GM23338 (cell line): ENCODE measurements at regions not wholly inside any gene's neighbourhood (a gene's known extent, or its start where the extent isn't known, plus 50 kb on each side); places are given as distances from the start of the nearest gene placed in this dataset.
A peak's percentile ranks its signal among the peaks of the same experiment; 100 is the strongest.

Experiments used
- ATAC-seq: fragments of 200-7000 bp; cut with Tn5 transposase; 3 replicates; pipeline ENCODE4 v1.9.1; 2020
- DNase-seq: peaks from one replicate; pipeline ENCODE4 v3.0.0-alpha.2; 2015; ENCODE audit warnings: low spot score
- H2AFZ ChIP-seq: fragments of 200-600 bp; sonication (generic); 2 replicates; pipeline ENCODE4 v1.8.0; 2016; ENCODE audit warnings: antibody characterized with exemption, mild to moderate bottlenecking, moderate library complexity
- H3F3A ChIP-seq: fragments of 200-600 bp; sonication (generic); replicated peaks from 2 replicates; pipeline ENCODE4 v1.8.0; 2017; ENCODE audit warnings: antibody characterized with exemption, mixed run types, low read depth
- H3K27ac ChIP-seq: fragments of 200-600 bp; sonication (generic); 2 replicates; pipeline ENCODE4 v1.6.1; 2016; ENCODE audit warnings: low read depth
- H3K27me3 ChIP-seq: fragments of 200-600 bp; sonication (generic); 2 replicates; pipeline ENCODE4 v1.8.0; 2016; ENCODE audit warnings: mild to moderate bottlenecking, mixed run types, moderate library complexity; ENCODE audit not compliant: insufficient read depth
- H3K36me3 ChIP-seq: fragments of 200-600 bp; sonication (generic); 2 replicates; pipeline ENCODE4 v1.8.0; 2016; ENCODE audit warnings: mild to moderate bottlenecking; ENCODE audit not compliant: insufficient read depth
- H3K4me1 ChIP-seq: fragments of 200-600 bp; sonication (generic); 2 replicates; pipeline ENCODE4 v1.8.0; 2016; ENCODE audit warnings: mild to moderate bottlenecking, moderate library complexity; ENCODE audit not compliant: insufficient read depth
- H3K4me2 ChIP-seq: fragments of 200-600 bp; sonication (generic); 2 replicates; pipeline ENCODE4 v1.7.1; 2017; ENCODE audit warnings: mixed run types
- H3K4me3 ChIP-seq: fragments of 200-600 bp; sonication (generic); 2 replicates; pipeline ENCODE4 v1.6.1; 2016; ENCODE audit warnings: mixed run types
- H3K79me2 ChIP-seq: fragments of 200-600 bp; sonication (generic); replicated peaks from 2 replicates; pipeline ENCODE4 v1.8.0; 2017; ENCODE audit warnings: mild to moderate bottlenecking; ENCODE audit not compliant: insufficient read depth
- H3K9me2 ChIP-seq: fragments of 200-600 bp; sonication (generic); 2 replicates; pipeline ENCODE4 v1.8.0; 2017; ENCODE audit not compliant: insufficient read depth
- H4K20me1 ChIP-seq: fragments of 200-600 bp; sonication (generic); replicated peaks from 2 replicates; pipeline ENCODE4 v1.8.0; 2017; ENCODE audit warnings: mild to moderate bottlenecking; ENCODE audit not compliant: insufficient read depth
- H3K27ac Mint-ChIP-seq: 2 replicates; pipeline ENCODE4 v1.8.0; 2020; ENCODE audit warnings: inconsistent platforms, mild to moderate bottlenecking, moderate library complexity, mixed read lengths
- H3K27me3 Mint-ChIP-seq: 3 replicates; pipeline ENCODE4 v1.8.0; 2022; ENCODE audit warnings: low read depth, mild to moderate bottlenecking, moderate library complexity, mixed read lengths, inconsistent platforms; ENCODE audit not compliant: insufficient read depth, poor library complexity
- H3K36me3 Mint-ChIP-seq: 3 replicates; pipeline ENCODE4 v1.8.0; 2021; ENCODE audit warnings: low read depth, mild to moderate bottlenecking, inconsistent platforms, moderate library complexity, mixed read lengths
- H3K4me1 Mint-ChIP-seq: 3 replicates; pipeline ENCODE4 v1.8.0; 2020; ENCODE audit warnings: mild to moderate bottlenecking, inconsistent platforms, mixed read lengths
- H3K4me3 Mint-ChIP-seq: 3 replicates; pipeline ENCODE4 v1.8.0; 2021; ENCODE audit warnings: moderate library complexity, mild to moderate bottlenecking, inconsistent platforms, mixed read lengths
- H3K9me3 Mint-ChIP-seq: 3 replicates; pipeline ENCODE4 v1.8.0; 2020; ENCODE audit warnings: moderate library complexity, mild to moderate bottlenecking, inconsistent platforms, mixed read lengths
- CREB1 ChIP-seq: fragments of 250-450 bp; sonication (Bioruptor Pico); IDR thresholded peaks from 2 replicates; pipeline ENCODE4 v1.5.0; 2020; ENCODE audit warnings: low read depth, mild to moderate bottlenecking, moderate library complexity
- EZH2 ChIP-seq: fragments of 200-600 bp; sonication (generic); IDR thresholded peaks from one replicate; pipeline ENCODE4 v1.8.0; 2017; ENCODE audit warnings: antibody characterized with exemption, mild to moderate bottlenecking, low read depth; ENCODE audit not compliant: unreplicated experiment
- EZH2phosphoT487 ChIP-seq: fragments of 200-600 bp; sonication (generic); IDR thresholded peaks from one replicate; pipeline ENCODE4 v1.8.1; 2018; ENCODE audit warnings: antibody characterized with exemption; ENCODE audit not compliant: unreplicated experiment
- JUNB ChIP-seq: IDR thresholded peaks from one replicate; pipeline ENCODE4 v1.6.1; 2016; ENCODE audit warnings: antibody characterized with exemption; ENCODE audit not compliant: unreplicated experiment
- NANOG ChIP-seq: IDR thresholded peaks from 2 replicates; pipeline ENCODE4 v1.6.1; 2016; ENCODE audit warnings: antibody characterized with exemption, borderline replicate concordance
- POLR2AphosphoS5 ChIP-seq: IDR thresholded peaks from 2 replicates; pipeline ENCODE4 v1.6.1; 2016; ENCODE audit warnings: antibody characterized with exemption, low read depth
- STAT1 ChIP-seq: IDR thresholded peaks from one replicate; pipeline ENCODE4 v1.6.1; 2016; ENCODE audit warnings: antibody characterized with exemption; ENCODE audit not compliant: unreplicated experiment
- ZNF114 ChIP-seq: fragments of 250-450 bp; sonication (Bioruptor Pico); IDR thresholded peaks from 2 replicates; pipeline ENCODE4 v1.5.0; 2020; ENCODE audit warnings: mild to moderate bottlenecking, moderate library complexity
- ZNF331 ChIP-seq: fragments of 250-450 bp; sonication (Bioruptor Pico); IDR thresholded peaks from 2 replicates; pipeline ENCODE4 v1.5.0; 2020; ENCODE audit warnings: low read depth, mild to moderate bottlenecking, moderate library complexity
- TF ChIP-seq, protein P1 (sequence below): IDR thresholded peaks from 2 replicates; pipeline ENCODE4 v1.6.1; 2016; ENCODE audit warnings: antibody characterized with exemption
- TF ChIP-seq, protein P2 (sequence below): fragments of 250-450 bp; sonication (Bioruptor Pico); IDR thresholded peaks from 2 replicates; pipeline ENCODE4 v1.5.0; 2020; ENCODE audit warnings: mild to moderate bottlenecking, moderate library complexity
- TF ChIP-seq, protein P3 (sequence below): IDR thresholded peaks from one replicate; pipeline ENCODE4 v1.6.1; 2018; ENCODE audit warnings: antibody characterized with exemption; ENCODE audit not compliant: unreplicated experiment
- TF ChIP-seq, protein P4 (sequence below), 2 experiments: fragments of 200-600 bp in 1 of 2; sonication (generic) in 1 of 2; conservative IDR thresholded peaks; 2 replicates each; pipeline versions ENCODE4 v1.5.1 to v1.6.1; 2016 to 2017; ENCODE audit warnings: antibody characterized with exemption in 2 of 2, low read depth in 2 of 2, mild to moderate bottlenecking in 2 of 2, moderate library complexity in 1 of 2

DNA sequence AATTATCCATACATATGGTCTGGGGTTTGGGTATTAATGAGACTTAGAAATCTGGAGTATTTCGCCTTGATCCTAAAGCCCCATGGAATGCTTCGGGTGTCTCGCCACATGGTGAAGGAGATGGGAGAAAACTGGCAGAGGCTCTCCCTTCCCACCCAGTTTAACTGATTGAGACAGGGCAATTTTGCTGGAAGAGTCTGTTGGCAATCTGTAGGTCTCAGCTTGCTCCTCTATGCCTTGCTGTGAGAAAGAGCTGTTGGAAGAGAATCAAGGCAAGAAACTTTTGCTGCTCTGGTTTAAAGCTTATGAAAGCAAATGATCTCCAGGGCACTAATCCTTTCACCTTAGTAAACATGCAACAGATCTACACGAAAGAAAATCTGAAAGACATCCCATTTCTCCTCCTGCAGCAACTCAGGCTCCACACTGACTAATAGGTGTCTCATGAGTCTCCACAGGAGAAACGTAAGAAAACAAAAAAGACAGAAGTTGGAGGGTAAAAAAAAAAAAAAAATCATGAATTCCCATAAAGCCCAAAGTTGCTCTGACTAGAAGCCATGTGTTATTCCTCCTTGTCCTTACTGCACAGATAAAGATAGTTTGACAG is 369.9 kb downstream of the EFNA5 start:
- no peak overlapping the region for H3K4me3 Mint-ChIP-seq
- no peak overlapping the region for H3K27ac Mint-ChIP-seq
- Histone ChIP-seq H4K20me1 (no peaks in the 10 kb centered on the region), H3K4me1 (peaks cover 7% of the 10 kb centered on the region; the same call in 1 of the 2 replicates), H2AFZ (peak overlapping the region; percentile 66; the same call in 1 of the 2 replicates), H3K9me2 (peaks cover 4% of the 10 kb centered on the region; the same call in 1 of the 2 replicates), H3K27me3 (no peaks in the 10 kb centered on the region), H3K36me3 (no peaks in the 10 kb centered on the region), H3K79me2 (no peaks in the 10 kb centered on the region), H3K27ac (no peak overlapping the region), H3K4me2 (no peak overlapping the region), H3F3A (no peaks in the 10 kb centered on the region), H3K4me3 (no peak overlapping the region)
- H3K4me1 Mint-ChIP-seq = peaks cover 14% of the 10 kb centered on the region; the same call in 2 of the 3 replicates
- peaks cover 2% of the 10 kb centered on the region for H3K27me3 Mint-ChIP-seq
- DNase-seq (no peak), ATAC-seq (no peak)
- H3K36me3 Mint-ChIP-seq = no peaks in the 10 kb centered on the region
- TF ChIP-seq, protein P1, sequence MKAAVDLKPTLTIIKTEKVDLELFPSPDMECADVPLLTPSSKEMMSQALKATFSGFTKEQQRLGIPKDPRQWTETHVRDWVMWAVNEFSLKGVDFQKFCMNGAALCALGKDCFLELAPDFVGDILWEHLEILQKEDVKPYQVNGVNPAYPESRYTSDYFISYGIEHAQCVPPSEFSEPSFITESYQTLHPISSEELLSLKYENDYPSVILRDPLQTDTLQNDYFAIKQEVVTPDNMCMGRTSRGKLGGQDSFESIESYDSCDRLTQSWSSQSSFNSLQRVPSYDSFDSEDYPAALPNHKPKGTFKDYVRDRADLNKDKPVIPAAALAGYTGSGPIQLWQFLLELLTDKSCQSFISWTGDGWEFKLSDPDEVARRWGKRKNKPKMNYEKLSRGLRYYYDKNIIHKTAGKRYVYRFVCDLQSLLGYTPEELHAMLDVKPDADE = no peak
- TF ChIP-seq POLR2AphosphoS5 (no peak), EZH2 (no peak), EZH2phosphoT487 (no peak), ZNF114 (no peak), JUNB (no peak), NANOG (no peak), CREB1 (CRISPR knock-in tag) (no peak), ZNF331 (CRISPR knock-in tag) (no peak), STAT1 (no peak)
- TF ChIP-seq, protein P2, sequence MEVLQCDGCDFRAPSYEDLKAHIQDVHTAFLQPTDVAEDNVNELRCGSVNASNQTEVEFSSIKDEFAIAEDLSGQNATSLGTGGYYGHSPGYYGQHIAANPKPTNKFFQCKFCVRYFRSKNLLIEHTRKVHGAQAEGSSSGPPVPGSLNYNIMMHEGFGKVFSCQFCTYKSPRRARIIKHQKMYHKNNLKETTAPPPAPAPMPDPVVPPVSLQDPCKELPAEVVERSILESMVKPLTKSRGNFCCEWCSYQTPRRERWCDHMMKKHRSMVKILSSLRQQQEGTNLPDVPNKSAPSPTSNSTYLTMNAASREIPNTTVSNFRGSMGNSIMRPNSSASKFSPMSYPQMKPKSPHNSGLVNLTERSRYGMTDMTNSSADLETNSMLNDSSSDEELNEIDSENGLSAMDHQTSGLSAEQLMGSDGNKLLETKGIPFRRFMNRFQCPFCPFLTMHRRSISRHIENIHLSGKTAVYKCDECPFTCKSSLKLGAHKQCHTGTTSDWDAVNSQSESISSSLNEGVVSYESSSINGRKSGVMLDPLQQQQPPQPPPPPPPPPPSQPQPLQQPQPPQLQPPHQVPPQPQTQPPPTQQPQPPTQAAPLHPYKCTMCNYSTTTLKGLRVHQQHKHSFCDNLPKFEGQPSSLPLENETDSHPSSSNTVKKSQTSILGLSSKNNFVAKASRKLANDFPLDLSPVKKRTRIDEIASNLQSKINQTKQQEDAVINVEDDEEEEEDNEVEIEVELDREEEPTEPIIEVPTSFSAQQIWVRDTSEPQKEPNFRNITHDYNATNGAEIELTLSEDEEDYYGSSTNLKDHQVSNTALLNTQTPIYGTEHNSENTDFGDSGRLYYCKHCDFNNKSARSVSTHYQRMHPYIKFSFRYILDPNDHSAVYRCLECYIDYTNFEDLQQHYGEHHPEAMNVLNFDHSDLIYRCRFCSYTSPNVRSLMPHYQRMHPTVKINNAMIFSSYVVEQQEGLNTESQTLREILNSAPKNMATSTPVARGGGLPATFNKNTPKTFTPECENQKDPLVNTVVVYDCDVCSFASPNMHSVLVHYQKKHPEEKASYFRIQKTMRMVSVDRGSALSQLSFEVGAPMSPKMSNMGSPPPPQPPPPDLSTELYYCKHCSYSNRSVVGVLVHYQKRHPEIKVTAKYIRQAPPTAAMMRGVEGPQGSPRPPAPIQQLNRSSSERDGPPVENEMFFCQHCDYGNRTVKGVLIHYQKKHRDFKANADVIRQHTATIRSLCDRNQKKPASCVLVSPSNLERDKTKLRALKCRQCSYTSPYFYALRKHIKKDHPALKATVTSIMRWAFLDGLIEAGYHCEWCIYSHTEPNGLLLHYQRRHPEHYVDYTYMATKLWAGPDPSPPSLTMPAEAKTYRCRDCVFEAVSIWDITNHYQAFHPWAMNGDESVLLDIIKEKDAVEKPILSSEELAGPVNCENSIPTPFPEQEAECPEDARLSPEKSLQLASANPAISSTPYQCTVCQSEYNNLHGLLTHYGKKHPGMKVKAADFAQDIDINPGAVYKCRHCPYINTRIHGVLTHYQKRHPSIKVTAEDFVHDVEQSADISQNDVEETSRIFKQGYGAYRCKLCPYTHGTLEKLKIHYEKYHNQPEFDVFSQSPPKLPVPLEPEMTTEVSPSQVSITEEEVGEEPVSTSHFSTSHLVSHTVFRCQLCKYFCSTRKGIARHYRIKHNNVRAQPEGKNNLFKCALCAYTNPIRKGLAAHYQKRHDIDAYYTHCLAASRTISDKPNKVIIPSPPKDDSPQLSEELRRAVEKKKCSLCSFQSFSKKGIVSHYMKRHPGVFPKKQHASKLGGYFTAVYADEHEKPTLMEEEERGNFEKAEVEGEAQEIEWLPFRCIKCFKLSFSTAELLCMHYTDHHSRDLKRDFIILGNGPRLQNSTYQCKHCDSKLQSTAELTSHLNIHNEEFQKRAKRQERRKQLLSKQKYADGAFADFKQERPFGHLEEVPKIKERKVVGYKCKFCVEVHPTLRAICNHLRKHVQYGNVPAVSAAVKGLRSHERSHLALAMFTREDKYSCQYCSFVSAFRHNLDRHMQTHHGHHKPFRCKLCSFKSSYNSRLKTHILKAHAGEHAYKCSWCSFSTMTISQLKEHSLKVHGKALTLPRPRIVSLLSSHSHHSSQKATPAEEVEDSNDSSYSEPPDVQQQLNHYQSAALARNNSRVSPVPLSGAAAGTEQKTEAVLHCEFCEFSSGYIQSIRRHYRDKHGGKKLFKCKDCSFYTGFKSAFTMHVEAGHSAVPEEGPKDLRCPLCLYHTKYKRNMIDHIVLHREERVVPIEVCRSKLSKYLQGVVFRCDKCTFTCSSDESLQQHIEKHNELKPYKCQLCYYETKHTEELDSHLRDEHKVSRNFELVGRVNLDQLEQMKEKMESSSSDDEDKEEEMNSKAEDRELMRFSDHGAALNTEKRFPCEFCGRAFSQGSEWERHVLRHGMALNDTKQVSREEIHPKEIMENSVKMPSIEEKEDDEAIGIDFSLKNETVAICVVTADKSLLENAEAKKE (CRISPR knock-in tag) = no peak
- TF ChIP-seq, protein P3, sequence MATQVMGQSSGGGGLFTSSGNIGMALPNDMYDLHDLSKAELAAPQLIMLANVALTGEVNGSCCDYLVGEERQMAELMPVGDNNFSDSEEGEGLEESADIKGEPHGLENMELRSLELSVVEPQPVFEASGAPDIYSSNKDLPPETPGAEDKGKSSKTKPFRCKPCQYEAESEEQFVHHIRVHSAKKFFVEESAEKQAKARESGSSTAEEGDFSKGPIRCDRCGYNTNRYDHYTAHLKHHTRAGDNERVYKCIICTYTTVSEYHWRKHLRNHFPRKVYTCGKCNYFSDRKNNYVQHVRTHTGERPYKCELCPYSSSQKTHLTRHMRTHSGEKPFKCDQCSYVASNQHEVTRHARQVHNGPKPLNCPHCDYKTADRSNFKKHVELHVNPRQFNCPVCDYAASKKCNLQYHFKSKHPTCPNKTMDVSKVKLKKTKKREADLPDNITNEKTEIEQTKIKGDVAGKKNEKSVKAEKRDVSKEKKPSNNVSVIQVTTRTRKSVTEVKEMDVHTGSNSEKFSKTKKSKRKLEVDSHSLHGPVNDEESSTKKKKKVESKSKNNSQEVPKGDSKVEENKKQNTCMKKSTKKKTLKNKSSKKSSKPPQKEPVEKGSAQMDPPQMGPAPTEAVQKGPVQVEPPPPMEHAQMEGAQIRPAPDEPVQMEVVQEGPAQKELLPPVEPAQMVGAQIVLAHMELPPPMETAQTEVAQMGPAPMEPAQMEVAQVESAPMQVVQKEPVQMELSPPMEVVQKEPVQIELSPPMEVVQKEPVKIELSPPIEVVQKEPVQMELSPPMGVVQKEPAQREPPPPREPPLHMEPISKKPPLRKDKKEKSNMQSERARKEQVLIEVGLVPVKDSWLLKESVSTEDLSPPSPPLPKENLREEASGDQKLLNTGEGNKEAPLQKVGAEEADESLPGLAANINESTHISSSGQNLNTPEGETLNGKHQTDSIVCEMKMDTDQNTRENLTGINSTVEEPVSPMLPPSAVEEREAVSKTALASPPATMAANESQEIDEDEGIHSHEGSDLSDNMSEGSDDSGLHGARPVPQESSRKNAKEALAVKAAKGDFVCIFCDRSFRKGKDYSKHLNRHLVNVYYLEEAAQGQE = no peak
- TF ChIP-seq, protein P4, sequence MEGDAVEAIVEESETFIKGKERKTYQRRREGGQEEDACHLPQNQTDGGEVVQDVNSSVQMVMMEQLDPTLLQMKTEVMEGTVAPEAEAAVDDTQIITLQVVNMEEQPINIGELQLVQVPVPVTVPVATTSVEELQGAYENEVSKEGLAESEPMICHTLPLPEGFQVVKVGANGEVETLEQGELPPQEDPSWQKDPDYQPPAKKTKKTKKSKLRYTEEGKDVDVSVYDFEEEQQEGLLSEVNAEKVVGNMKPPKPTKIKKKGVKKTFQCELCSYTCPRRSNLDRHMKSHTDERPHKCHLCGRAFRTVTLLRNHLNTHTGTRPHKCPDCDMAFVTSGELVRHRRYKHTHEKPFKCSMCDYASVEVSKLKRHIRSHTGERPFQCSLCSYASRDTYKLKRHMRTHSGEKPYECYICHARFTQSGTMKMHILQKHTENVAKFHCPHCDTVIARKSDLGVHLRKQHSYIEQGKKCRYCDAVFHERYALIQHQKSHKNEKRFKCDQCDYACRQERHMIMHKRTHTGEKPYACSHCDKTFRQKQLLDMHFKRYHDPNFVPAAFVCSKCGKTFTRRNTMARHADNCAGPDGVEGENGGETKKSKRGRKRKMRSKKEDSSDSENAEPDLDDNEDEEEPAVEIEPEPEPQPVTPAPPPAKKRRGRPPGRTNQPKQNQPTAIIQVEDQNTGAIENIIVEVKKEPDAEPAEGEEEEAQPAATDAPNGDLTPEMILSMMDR (conservative IDR thresholded peaks at IDR 0.05; ENCODE audit: low read depth in 2 of 2) = no peak
- H3K9me3 Mint-ChIP-seq = no peaks in the 10 kb centered on the region; the same call in 2 of the 3 replicates
